ENCODE measurements at regions not wholly inside any gene's neighbourhood (a gene's known extent, or its start where the extent isn't known, plus 50 kb on each side); places are given as distances from the start of the nearest gene placed in this dataset. TPM values are rescaled to one million over a fixed set of nuclear protein-coding genes. Genes with fewer than 3 reads are reported as not detected.

- ChIA-PET POLR2A (no interaction called here), CTCF (no interaction called here)
- Histone ChIP-seq H3K4me1 (no peaks in the 10 kb centered on the region), H3K9me3 (no peaks in the 10 kb centered on the region), H3K27me3 (replicated peaks; ENCODE audit: control insufficient read depth, insufficient read depth, low read length) (no peaks in the 10 kb centered on the region), H3K36me3 (ENCODE audit: control insufficient read depth, insufficient read depth, low read length) (no peaks in the 10 kb centered on the region), H3K4me3 (ENCODE audit: low read depth, low read length) (no peak overlapping the region)
- DNase-seq = no peak
- no peak overlapping the region for H3K27ac Mint-ChIP-seq (ENCODE audit: unreplicated experiment)
- no peak for TF ChIP-seq CTCF (IDR thresholded peaks at IDR 0.05; ENCODE audit: insufficient read depth in 1 of 2, low read depth in 1 of 2, low read length in 1 of 2, severe bottlenecking in 1 of 2, unreplicated experiment in 1 of 2)
- BruUV-seq (replicated peaks) = no TSS peak
- H3K4me1 Mint-ChIP-seq (ENCODE audit: low read depth, unreplicated experiment) = no peaks in the 10 kb centered on the region
- intact Hi-C loops (cut with micrococcal nuclease; ENCODE audit: unreplicated experiment) = no loop called here
- H3K9me3 Mint-ChIP-seq (ENCODE audit: unreplicated experiment) = no peaks in the 10 kb centered on the region
- no peaks in the 10 kb centered on the region for H3K27me3 Mint-ChIP-seq (ENCODE audit: insufficient read depth, unreplicated experiment)
- H3K4me3 Mint-ChIP-seq (ENCODE audit: unreplicated experiment) = no peak overlapping the region
- no peaks in the 10 kb centered on the region for H3K36me3 Mint-ChIP-seq (ENCODE audit: insufficient read depth, unreplicated experiment)
Observed at GRCh38 chr14:28704153-28704552, 62.4 kb upstream of the FOXG1 start.

GRCh38 chr14:28707814-28708213 is 58.8 kb upstream of the FOXG1 start:
- H3K4me3 ChIP-seq (ENCODE audit: low read depth, low read length) = no peak overlapping the region
- intact Hi-C loops (cut with micrococcal nuclease; ENCODE audit: unreplicated experiment) = no loop called here
- Mint-ChIP-seq H3K27me3 (ENCODE audit: insufficient read depth, unreplicated experiment) (no peaks in the 10 kb centered on the region), H3K4me3 (ENCODE audit: unreplicated experiment) (no peak overlapping the region), H3K27ac (ENCODE audit: unreplicated experiment) (no peak overlapping the region), H3K9me3 (ENCODE audit: unreplicated experiment) (no peaks in the 10 kb centered on the region), H3K4me1 (ENCODE audit: low read depth, unreplicated experiment) (no peaks in the 10 kb centered on the region), H3K36me3 (ENCODE audit: insufficient read depth, unreplicated experiment) (no peaks in the 10 kb centered on the region)
- no peaks in the 10 kb centered on the region for H3K27me3 ChIP-seq (replicated peaks; ENCODE audit: control insufficient read depth, insufficient read depth, low read length)
- H3K4me1 ChIP-seq = no peaks in the 10 kb centered on the region
- no peaks in the 10 kb centered on the region for H3K36me3 ChIP-seq (ENCODE audit: control insufficient read depth, insufficient read depth, low read length)
- POLR2A ChIA-PET = no interaction called here
- no peak for DNase-seq
- no peak for TF ChIP-seq CTCF (IDR thresholded peaks at IDR 0.05; ENCODE audit: insufficient read depth in 1 of 2, low read depth in 1 of 2, low read length in 1 of 2, severe bottlenecking in 1 of 2, unreplicated experiment in 1 of 2)
- CTCF ChIA-PET = no interaction called here
- no peaks in the 10 kb centered on the region for H3K9me3 ChIP-seq
- BruUV-seq (replicated peaks) = no TSS peak

- DNase-seq = no peak
- Mint-ChIP-seq H3K4me3 (ENCODE audit: unreplicated experiment) (no peak overlapping the region), H3K9me3 (ENCODE audit: unreplicated experiment) (no peaks in the 10 kb centered on the region), H3K4me1 (ENCODE audit: low read depth, unreplicated experiment) (no peaks in the 10 kb centered on the region), H3K36me3 (ENCODE audit: insufficient read depth, unreplicated experiment) (no peaks in the 10 kb centered on the region), H3K27ac (ENCODE audit: unreplicated experiment) (no peak overlapping the region), H3K27me3 (ENCODE audit: insufficient read depth, unreplicated experiment) (no peaks in the 10 kb centered on the region)
- Histone ChIP-seq H3K9me3 (no peaks in the 10 kb centered on the region), H3K4me1 (no peaks in the 10 kb centered on the region), H3K36me3 (ENCODE audit: control insufficient read depth, insufficient read depth, low read length) (no peaks in the 10 kb centered on the region), H3K4me3 (ENCODE audit: low read depth, low read length) (no peak overlapping the region), H3K27me3 (replicated peaks; ENCODE audit: control insufficient read depth, insufficient read depth, low read length) (no peaks in the 10 kb centered on the region)
- POLR2A ChIA-PET = no interaction called here
- CTCF ChIA-PET = no interaction called here
- intact Hi-C loops (cut with micrococcal nuclease; ENCODE audit: unreplicated experiment) = no loop called here
- no TSS peak for BruUV-seq (replicated peaks)
- no peak for TF ChIP-seq CTCF (IDR thresholded peaks at IDR 0.05; ENCODE audit: insufficient read depth in 1 of 2, low read depth in 1 of 2, low read length in 1 of 2, severe bottlenecking in 1 of 2, unreplicated experiment in 1 of 2)
Observed at GRCh38 chr14:28709571-28710305, 56.8 kb upstream of the FOXG1 start.

Small RNA genes in the stretch of these regions (microRNA-seq; reads per million reads assigned to microRNA genes)
- gene MIR3171 = not detected
- not detected for gene MIR4307

Data from Caco-2 (cell line).